ENCODE measurements at regions not wholly inside any gene's neighbourhood (a gene's known extent, or its start where the extent isn't known, plus 50 kb on each side); places are given as distances from the start of the nearest gene placed in this dataset.

GRCh38 chr10:118820326-118821116 is 65.8 kb upstream of the CACUL1 start:
- TF ChIP-seq POLR2A (IDR thresholded peaks at IDR 0.05; ENCODE audit: low read length) (no peak), GATA1 (IDR thresholded peaks at IDR 0.05; ENCODE audit: low read depth, low read length) (no peak)

Measured in erythroblast (primary cell).